ENCODE measurements at regions not wholly inside any gene's neighbourhood (a gene's known extent, or its start where the extent isn't known, plus 50 kb on each side); places are given as distances from the start of the nearest gene placed in this dataset.

DNA sequence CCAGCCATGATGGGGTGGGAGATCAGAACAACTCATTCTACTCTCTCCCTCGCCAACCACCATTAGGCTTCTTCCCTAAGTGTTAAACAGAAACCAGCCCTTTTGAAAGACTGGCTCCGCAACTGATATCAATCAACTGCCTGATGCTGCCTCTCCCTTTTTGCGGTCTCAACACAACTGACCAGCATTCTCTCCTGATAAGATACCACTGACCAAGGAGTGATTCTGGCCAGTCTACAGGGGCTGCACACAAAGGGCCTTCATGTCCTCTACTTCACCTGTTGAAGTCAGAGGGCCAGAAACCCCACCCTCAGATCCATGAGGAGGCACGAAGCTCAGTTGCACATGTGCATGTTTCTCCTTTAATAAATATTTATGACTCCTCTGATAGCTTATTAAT, 145.1 kb downstream of the CD24 start:
- POLR2A ChIA-PET: no interaction called here
- H2AFZ ChIP-seq (ENCODE audit: low read depth): no peak overlapping the region
- H3K36me3 ChIP-seq (replicated peaks in 1 of 2; ENCODE audit: control insufficient read depth in 1 of 2, insufficient read depth in 2 of 2, low read length in 1 of 2): no peaks in the 10 kb centered on the region
- H3K4me3 ChIP-seq (ENCODE audit: low read depth in 2 of 2, low read length in 1 of 2): no peak overlapping the region
- WGBS (ENCODE audit: low lambda C conversion rate): 63% methylated on average over 4 of the region's 4 CpGs
- TF ChIP-seq, protein P1, sequence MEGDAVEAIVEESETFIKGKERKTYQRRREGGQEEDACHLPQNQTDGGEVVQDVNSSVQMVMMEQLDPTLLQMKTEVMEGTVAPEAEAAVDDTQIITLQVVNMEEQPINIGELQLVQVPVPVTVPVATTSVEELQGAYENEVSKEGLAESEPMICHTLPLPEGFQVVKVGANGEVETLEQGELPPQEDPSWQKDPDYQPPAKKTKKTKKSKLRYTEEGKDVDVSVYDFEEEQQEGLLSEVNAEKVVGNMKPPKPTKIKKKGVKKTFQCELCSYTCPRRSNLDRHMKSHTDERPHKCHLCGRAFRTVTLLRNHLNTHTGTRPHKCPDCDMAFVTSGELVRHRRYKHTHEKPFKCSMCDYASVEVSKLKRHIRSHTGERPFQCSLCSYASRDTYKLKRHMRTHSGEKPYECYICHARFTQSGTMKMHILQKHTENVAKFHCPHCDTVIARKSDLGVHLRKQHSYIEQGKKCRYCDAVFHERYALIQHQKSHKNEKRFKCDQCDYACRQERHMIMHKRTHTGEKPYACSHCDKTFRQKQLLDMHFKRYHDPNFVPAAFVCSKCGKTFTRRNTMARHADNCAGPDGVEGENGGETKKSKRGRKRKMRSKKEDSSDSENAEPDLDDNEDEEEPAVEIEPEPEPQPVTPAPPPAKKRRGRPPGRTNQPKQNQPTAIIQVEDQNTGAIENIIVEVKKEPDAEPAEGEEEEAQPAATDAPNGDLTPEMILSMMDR (IDR thresholded peaks at IDR 0.05): no peak
- TF ChIP-seq TCF12 (IDR thresholded peaks at IDR 0.05) (no peak), GABPA (IDR thresholded peaks at IDR 0.05; ENCODE audit: low read depth) (no peak), NRF1 (IDR thresholded peaks at IDR 0.05; ENCODE audit: low read depth, low read length) (no peak), GATA2 (CRISPR knock-in tag; IDR thresholded peaks at IDR 0.05) (no peak), FOXJ3 (CRISPR knock-in tag; IDR thresholded peaks at IDR 0.05) (no peak), ELF1 (IDR thresholded peaks at IDR 0.05) (no peak), RAD21 (IDR thresholded peaks at IDR 0.05; ENCODE audit: low read length) (no peak)
- TF ChIP-seq, protein P2, sequence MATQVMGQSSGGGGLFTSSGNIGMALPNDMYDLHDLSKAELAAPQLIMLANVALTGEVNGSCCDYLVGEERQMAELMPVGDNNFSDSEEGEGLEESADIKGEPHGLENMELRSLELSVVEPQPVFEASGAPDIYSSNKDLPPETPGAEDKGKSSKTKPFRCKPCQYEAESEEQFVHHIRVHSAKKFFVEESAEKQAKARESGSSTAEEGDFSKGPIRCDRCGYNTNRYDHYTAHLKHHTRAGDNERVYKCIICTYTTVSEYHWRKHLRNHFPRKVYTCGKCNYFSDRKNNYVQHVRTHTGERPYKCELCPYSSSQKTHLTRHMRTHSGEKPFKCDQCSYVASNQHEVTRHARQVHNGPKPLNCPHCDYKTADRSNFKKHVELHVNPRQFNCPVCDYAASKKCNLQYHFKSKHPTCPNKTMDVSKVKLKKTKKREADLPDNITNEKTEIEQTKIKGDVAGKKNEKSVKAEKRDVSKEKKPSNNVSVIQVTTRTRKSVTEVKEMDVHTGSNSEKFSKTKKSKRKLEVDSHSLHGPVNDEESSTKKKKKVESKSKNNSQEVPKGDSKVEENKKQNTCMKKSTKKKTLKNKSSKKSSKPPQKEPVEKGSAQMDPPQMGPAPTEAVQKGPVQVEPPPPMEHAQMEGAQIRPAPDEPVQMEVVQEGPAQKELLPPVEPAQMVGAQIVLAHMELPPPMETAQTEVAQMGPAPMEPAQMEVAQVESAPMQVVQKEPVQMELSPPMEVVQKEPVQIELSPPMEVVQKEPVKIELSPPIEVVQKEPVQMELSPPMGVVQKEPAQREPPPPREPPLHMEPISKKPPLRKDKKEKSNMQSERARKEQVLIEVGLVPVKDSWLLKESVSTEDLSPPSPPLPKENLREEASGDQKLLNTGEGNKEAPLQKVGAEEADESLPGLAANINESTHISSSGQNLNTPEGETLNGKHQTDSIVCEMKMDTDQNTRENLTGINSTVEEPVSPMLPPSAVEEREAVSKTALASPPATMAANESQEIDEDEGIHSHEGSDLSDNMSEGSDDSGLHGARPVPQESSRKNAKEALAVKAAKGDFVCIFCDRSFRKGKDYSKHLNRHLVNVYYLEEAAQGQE (IDR thresholded peaks at IDR 0.05; ENCODE audit: low read depth, low read length): no peak
- TF ChIP-seq, protein P3, sequence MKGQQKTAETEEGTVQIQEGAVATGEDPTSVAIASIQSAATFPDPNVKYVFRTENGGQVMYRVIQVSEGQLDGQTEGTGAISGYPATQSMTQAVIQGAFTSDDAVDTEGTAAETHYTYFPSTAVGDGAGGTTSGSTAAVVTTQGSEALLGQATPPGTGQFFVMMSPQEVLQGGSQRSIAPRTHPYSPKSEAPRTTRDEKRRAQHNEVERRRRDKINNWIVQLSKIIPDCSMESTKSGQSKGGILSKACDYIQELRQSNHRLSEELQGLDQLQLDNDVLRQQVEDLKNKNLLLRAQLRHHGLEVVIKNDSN (IDR thresholded peaks at IDR 0.05; ENCODE audit: borderline replicate concordance, low read depth): no peak
- no peaks in the 10 kb centered on the region for H3K4me1 ChIP-seq (ENCODE audit: control insufficient read depth in 1 of 2, insufficient read depth in 2 of 2, low read depth in 1 of 2, low read length in 1 of 2)
- no peak for DNase-seq
- no peak overlapping the region for H3K27ac ChIP-seq (ENCODE audit: low read depth in 2 of 2, low read length in 1 of 2)
- no peak overlapping the region for H3K9ac ChIP-seq
- H3F3A ChIP-seq (replicated peaks; ENCODE audit: insufficient read depth): no peaks in the 10 kb centered on the region
- no peak overlapping the region for H3K4me2 ChIP-seq
- H3K27me3 ChIP-seq (ENCODE audit: insufficient read depth): no peaks in the 10 kb centered on the region
- CTCF ChIA-PET: no interaction called here
- H3K9me2 ChIP-seq: no peaks in the 10 kb centered on the region
- H3K79me2 ChIP-seq (ENCODE audit: insufficient read depth): no peaks in the 10 kb centered on the region
- H4K20me1 ChIP-seq (ENCODE audit: insufficient read depth): no peaks in the 10 kb centered on the region
- H3K9me3 ChIP-seq: no peaks in the 10 kb centered on the region

DNA sequence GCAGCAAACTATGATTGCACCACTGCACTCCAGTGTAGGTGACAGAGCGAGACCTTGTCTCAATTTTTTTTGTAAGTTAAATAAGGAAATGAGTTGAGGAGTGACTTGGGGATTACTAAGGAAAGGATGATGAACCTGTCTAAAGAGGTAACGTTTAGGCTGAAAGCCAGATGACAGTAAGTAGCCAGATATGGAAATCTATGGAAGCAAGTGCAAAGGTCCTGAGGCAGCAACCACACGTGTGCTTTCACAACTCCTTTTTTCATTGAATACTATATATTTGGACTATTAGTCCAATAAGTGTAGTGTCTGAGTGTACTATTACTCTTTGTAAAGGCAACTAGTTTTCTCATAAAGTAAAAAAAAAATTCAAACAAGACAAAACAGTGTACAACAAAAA, 147.4 kb downstream of the CD24 start:
- H2AFZ ChIP-seq (ENCODE audit: low read depth): no peak overlapping the region
- no peak overlapping the region for H3K4me2 ChIP-seq
- CTCF ChIA-PET: no interaction called here
- H3K27me3 ChIP-seq (ENCODE audit: insufficient read depth): no peaks in the 10 kb centered on the region
- DNase-seq: no peak
- no peak overlapping the region for H3K9ac ChIP-seq
- WGBS (ENCODE audit: low lambda C conversion rate): 50% methylated on average over 3 of the region's 3 CpGs
- H3K9me2 ChIP-seq: no peaks in the 10 kb centered on the region
- no peaks in the 10 kb centered on the region for H3K4me1 ChIP-seq (ENCODE audit: control insufficient read depth in 1 of 2, insufficient read depth in 2 of 2, low read depth in 1 of 2, low read length in 1 of 2)
- no peaks in the 10 kb centered on the region for H3K36me3 ChIP-seq (replicated peaks in 1 of 2; ENCODE audit: control insufficient read depth in 1 of 2, insufficient read depth in 2 of 2, low read length in 1 of 2)
- no peak overlapping the region for H3K4me3 ChIP-seq (ENCODE audit: low read depth in 2 of 2, low read length in 1 of 2)
- no peaks in the 10 kb centered on the region for H3K9me3 ChIP-seq
- H3F3A ChIP-seq (replicated peaks; ENCODE audit: insufficient read depth): no peaks in the 10 kb centered on the region
- POLR2A ChIA-PET: no interaction called here
- H3K27ac ChIP-seq (ENCODE audit: low read depth in 2 of 2, low read length in 1 of 2): no peak overlapping the region
- no peaks in the 10 kb centered on the region for H4K20me1 ChIP-seq (ENCODE audit: insufficient read depth)
- H3K79me2 ChIP-seq (ENCODE audit: insufficient read depth): no peaks in the 10 kb centered on the region
- no peak for TF ChIP-seq ELF1 (IDR thresholded peaks at IDR 0.05)
- TF ChIP-seq JUND (IDR thresholded peaks at IDR 0.05): no peak
- no peak for TF ChIP-seq FOSL2 (IDR thresholded peaks at IDR 0.05; ENCODE audit: borderline replicate concordance, low read depth)
- TF ChIP-seq MEF2A (IDR thresholded peaks at IDR 0.05; ENCODE audit: borderline replicate concordance, low read depth): no peak
- no peak for TF ChIP-seq YY1 (IDR thresholded peaks at IDR 0.05; ENCODE audit: low read depth)
- TF ChIP-seq FOXJ3 (CRISPR knock-in tag; IDR thresholded peaks at IDR 0.05): no peak
- no peak for TF ChIP-seq EZH2phosphoT487 (IDR thresholded peaks at IDR 0.05; ENCODE audit: borderline replicate concordance, low read depth)
- no peak for TF ChIP-seq RFX5 (IDR thresholded peaks at IDR 0.05; ENCODE audit: low read length)
- no peak for TF ChIP-seq TEAD4 (IDR thresholded peaks at IDR 0.05; ENCODE audit: borderline replicate concordance, insufficient read depth)
- no peak for TF ChIP-seq GABPA (IDR thresholded peaks at IDR 0.05; ENCODE audit: low read depth)
- TF ChIP-seq EP300 (IDR thresholded peaks at IDR 0.05; ENCODE audit: borderline replicate concordance in 1 of 2, low read depth in 1 of 2, low read length in 1 of 2): no peak
- no peak for TF ChIP-seq TAF1 (IDR thresholded peaks at IDR 0.05; ENCODE audit: borderline replicate concordance, low read depth, low read length)
- TF ChIP-seq, protein P4, sequence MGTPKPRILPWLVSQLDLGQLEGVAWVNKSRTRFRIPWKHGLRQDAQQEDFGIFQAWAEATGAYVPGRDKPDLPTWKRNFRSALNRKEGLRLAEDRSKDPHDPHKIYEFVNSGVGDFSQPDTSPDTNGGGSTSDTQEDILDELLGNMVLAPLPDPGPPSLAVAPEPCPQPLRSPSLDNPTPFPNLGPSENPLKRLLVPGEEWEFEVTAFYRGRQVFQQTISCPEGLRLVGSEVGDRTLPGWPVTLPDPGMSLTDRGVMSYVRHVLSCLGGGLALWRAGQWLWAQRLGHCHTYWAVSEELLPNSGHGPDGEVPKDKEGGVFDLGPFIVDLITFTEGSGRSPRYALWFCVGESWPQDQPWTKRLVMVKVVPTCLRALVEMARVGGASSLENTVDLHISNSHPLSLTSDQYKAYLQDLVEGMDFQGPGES (IDR thresholded peaks at IDR 0.05; ENCODE audit: low read depth, low read length): no peak
- no peak for TF ChIP-seq MXI1 (IDR thresholded peaks at IDR 0.05; ENCODE audit: low read depth, low read length)
- TF ChIP-seq, protein P5, sequence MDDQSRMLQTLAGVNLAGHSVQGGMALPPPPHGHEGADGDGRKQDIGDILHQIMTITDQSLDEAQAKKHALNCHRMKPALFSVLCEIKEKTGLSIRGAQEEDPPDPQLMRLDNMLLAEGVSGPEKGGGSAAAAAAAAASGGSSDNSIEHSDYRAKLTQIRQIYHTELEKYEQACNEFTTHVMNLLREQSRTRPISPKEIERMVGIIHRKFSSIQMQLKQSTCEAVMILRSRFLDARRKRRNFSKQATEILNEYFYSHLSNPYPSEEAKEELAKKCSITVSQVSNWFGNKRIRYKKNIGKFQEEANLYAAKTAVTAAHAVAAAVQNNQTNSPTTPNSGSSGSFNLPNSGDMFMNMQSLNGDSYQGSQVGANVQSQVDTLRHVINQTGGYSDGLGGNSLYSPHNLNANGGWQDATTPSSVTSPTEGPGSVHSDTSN (IDR thresholded peaks at IDR 0.05): no peak
